Endothelial cell of umbilical vein (primary cell): ENCODE measurements at regions not wholly inside any gene's neighbourhood (a gene's known extent, or its start where the extent isn't known, plus 50 kb on each side); places are given as distances from the start of the nearest gene placed in this dataset.

Experiments used
- CTCF ChIP-seq, 2 donors: IDR thresholded peaks; 1 replicate in 1 of 2; 2 replicates in 1 of 2; pipeline ENCODE4 v1.5.1; 2011; ENCODE audit warnings: low read length in 2 of 2, mild to moderate bottlenecking in 2 of 2, moderate library complexity in 2 of 2, control low read depth in 1 of 2, inconsistent platforms in 1 of 2, low read depth in 1 of 2; ENCODE audit not compliant: insufficient read depth in 1 of 2; ENCODE audit errors: extremely low read depth in 1 of 2
- EZH2 ChIP-seq: IDR thresholded peaks from 2 replicates; pipeline ENCODE4 v1.6.1; 2012; ENCODE audit warnings: borderline replicate concordance, low read depth, mild to moderate bottlenecking, moderate library complexity, low read length, inconsistent platforms; ENCODE audit not compliant: severe bottlenecking
- FOS ChIP-seq: IDR thresholded peaks from 2 replicates; pipeline ENCODE4 v1.6.1; 2011; ENCODE audit warnings: mild to moderate bottlenecking, low read length, moderate library complexity, borderline replicate concordance; ENCODE audit not compliant: insufficient read depth
- JUN ChIP-seq: IDR thresholded peaks from 2 replicates; pipeline ENCODE4 v1.6.1; 2011; ENCODE audit warnings: borderline replicate concordance, low read depth; ENCODE audit not compliant: insufficient read length, insufficient read depth
- MYC ChIP-seq: IDR thresholded peaks from one replicate; pipeline ENCODE4 v1.6.1; 2011; ENCODE audit warnings: mild to moderate bottlenecking, low read depth, low read length
- POLR2A ChIP-seq: IDR thresholded peaks from 2 replicates; pipeline ENCODE4 v1.6.1; 2012; ENCODE audit warnings: low read depth, mild to moderate bottlenecking, control low read depth, low read length
- POLR2AphosphoS5 ChIP-seq: IDR thresholded peaks from 2 replicates; pipeline ENCODE4 v1.6.1; 2012; ENCODE audit warnings: low read depth, mild to moderate bottlenecking, control low read depth, low read length, moderate library complexity; ENCODE audit not compliant: insufficient read depth

- no peak for TF ChIP-seq CTCF (IDR thresholded peaks at IDR 0.05; ENCODE audit: extremely low read depth in 1 of 2, insufficient read depth in 1 of 2, low read depth in 1 of 2, low read length in 2 of 2)
- no peak for TF ChIP-seq MYC
- TF ChIP-seq POLR2A, result no peak
- TF ChIP-seq JUN, result no peak
- no peak for TF ChIP-seq POLR2AphosphoS5
- no peak for TF ChIP-seq EZH2
- no peak for TF ChIP-seq FOS
Measured at GRCh38 chr12:47391566-47391965, 311.8 kb upstream of the AMIGO2 start.
